ENCODE measurements at regions not wholly inside any gene's neighbourhood (a gene's known extent, or its start where the extent isn't known, plus 50 kb on each side); places are given as distances from the start of the nearest gene placed in this dataset.

GRCh38 chr2:122136056-122136455 is 380.6 kb downstream of the TSN start:
- TF ChIP-seq CTCF (IDR thresholded peaks at IDR 0.05; ENCODE audit: low read depth, low read length, poor library complexity, severe bottlenecking) (peak; percentile 87), EZH2phosphoT487 (IDR thresholded peaks at IDR 0.05; ENCODE audit: borderline replicate concordance, low read length) (no peak)
